Activated naive CD8-positive, alpha-beta T cell treated with anti-CD3 and anti-CD28 coated beads for 36 hours (primary cell): ENCODE measurements at regions not wholly inside any gene's neighbourhood (a gene's known extent, or its start where the extent isn't known, plus 50 kb on each side); places are given as distances from the start of the nearest gene placed in this dataset.

Experiments used
- DNase-seq: peaks from one replicate; pipeline ENCODE4 v3.0.0; 2021
- H3K27ac Mint-ChIP-seq: one replicate; pipeline ENCODE4 v1.8.0; 2022; ENCODE audit warnings: mild to moderate bottlenecking, moderate library complexity, mixed read lengths
- H3K27me3 Mint-ChIP-seq: one replicate; pipeline ENCODE4 v1.8.0; 2022; ENCODE audit warnings: mild to moderate bottlenecking, mixed read lengths
- H3K36me3 Mint-ChIP-seq: one replicate; pipeline ENCODE4 v1.8.0; 2021; ENCODE audit warnings: mild to moderate bottlenecking, mixed read lengths
- H3K4me1 Mint-ChIP-seq: one replicate; pipeline ENCODE4 v1.8.0; 2021; ENCODE audit warnings: mixed read lengths
- H3K4me3 Mint-ChIP-seq: one replicate; pipeline ENCODE4 v1.8.0; 2022; ENCODE audit warnings: mild to moderate bottlenecking, moderate library complexity, mixed read lengths
- H3K9me3 Mint-ChIP-seq: one replicate; pipeline ENCODE4 v1.8.0; 2022; ENCODE audit warnings: mixed read lengths

- no peak overlapping the region for H3K4me3 Mint-ChIP-seq
- peak overlapping the region; percentile 54 for H3K27ac Mint-ChIP-seq
- no peak for DNase-seq
- peaks cover 42% of the 10 kb centered on the region for H3K27me3 Mint-ChIP-seq
- H3K9me3 Mint-ChIP-seq, result no peaks in the 10 kb centered on the region
- peaks cover 16% of the 10 kb centered on the region for H3K4me1 Mint-ChIP-seq
- H3K36me3 Mint-ChIP-seq, result no peaks in the 10 kb centered on the region
These were observed 65.1 kb downstream of the PFDN4 start for GRCh38 chr20:54272901-54273488.

- no peaks in the 10 kb centered on the region for H3K36me3 Mint-ChIP-seq
- H3K27me3 Mint-ChIP-seq, result peaks cover 30% of the 10 kb centered on the region
- H3K9me3 Mint-ChIP-seq, result peaks cover 2% of the 10 kb centered on the region
These were observed 67.6 kb downstream of the PFDN4 start for GRCh38 chr20:54275359-54276111.

GRCh38 chr20:54276577-54277169 is 68.8 kb downstream of the PFDN4 start:
- peaks cover 25% of the 10 kb centered on the region for H3K27me3 Mint-ChIP-seq
- H3K36me3 Mint-ChIP-seq, result no peaks in the 10 kb centered on the region
- H3K27ac Mint-ChIP-seq, result no peak overlapping the region
- no peak for DNase-seq
- H3K4me3 Mint-ChIP-seq, result no peak overlapping the region
- peaks cover 12% of the 10 kb centered on the region for H3K4me1 Mint-ChIP-seq
- H3K9me3 Mint-ChIP-seq, result peaks cover 2% of the 10 kb centered on the region

More at GRCh38 chr20:54275359-54276111, 67.6 kb downstream of the PFDN4 start:
- DNase-seq, result no peak
- H3K4me3 Mint-ChIP-seq, result no peak overlapping the region
- peaks cover 15% of the 10 kb centered on the region for H3K4me1 Mint-ChIP-seq
- no peak overlapping the region for H3K27ac Mint-ChIP-seq

GRCh38 chr20:54278262-54278661 is 70.4 kb downstream of the PFDN4 start:
- peaks cover 2% of the 10 kb centered on the region for H3K9me3 Mint-ChIP-seq
- H3K4me1 Mint-ChIP-seq, result peaks cover 11% of the 10 kb centered on the region
- no peak overlapping the region for H3K4me3 Mint-ChIP-seq
- H3K27ac Mint-ChIP-seq, result no peak overlapping the region
- H3K27me3 Mint-ChIP-seq, result peaks cover 16% of the 10 kb centered on the region
- peaks cover 4% of the 10 kb centered on the region for H3K36me3 Mint-ChIP-seq
- no peak for DNase-seq

- no peak overlapping the region for H3K4me3 Mint-ChIP-seq
- no peak for DNase-seq
- peaks cover 11% of the 10 kb centered on the region for H3K36me3 Mint-ChIP-seq
- peaks cover 25% of the 10 kb centered on the region for H3K4me1 Mint-ChIP-seq
- H3K27ac Mint-ChIP-seq, result no peak overlapping the region
- peaks cover 12% of the 10 kb centered on the region for H3K27me3 Mint-ChIP-seq
- peaks cover 7% of the 10 kb centered on the region for H3K9me3 Mint-ChIP-seq
These were observed 74.7 kb downstream of the PFDN4 start for GRCh38 chr20:54282625-54283024.

- Mint-ChIP-seq H3K9me3 (peaks cover 7% of the 10 kb centered on the region), H3K36me3 (peaks cover 13% of the 10 kb centered on the region), H3K4me3 (no peak overlapping the region), H3K27ac (peak overlapping the region; percentile 62), H3K4me1 (peaks cover 27% of the 10 kb centered on the region), H3K27me3 (peaks cover 16% of the 10 kb centered on the region)
- no peak for DNase-seq
These were observed 75.4 kb downstream of the PFDN4 start for GRCh38 chr20:54283253-54283652.

- Mint-ChIP-seq H3K9me3 (peaks cover 5% of the 10 kb centered on the region), H3K27ac (peak overlapping the region; percentile 98), H3K4me1 (peaks cover 27% of the 10 kb centered on the region), H3K27me3 (peaks cover 18% of the 10 kb centered on the region), H3K4me3 (peak overlapping the region; percentile 66), H3K36me3 (peaks cover 18% of the 10 kb centered on the region)
- DNase-seq, result peak; percentile 24
These were observed 77.2 kb downstream of the PFDN4 start for GRCh38 chr20:54284928-54285704.

GRCh38 chr20:54290636-54291035 is 82.7 kb downstream of the PFDN4 start:
- Mint-ChIP-seq H3K9me3 (peaks cover 2% of the 10 kb centered on the region), H3K27me3 (peaks cover 50% of the 10 kb centered on the region), H3K36me3 (peaks cover 17% of the 10 kb centered on the region), H3K4me1 (peaks cover 30% of the 10 kb centered on the region), H3K27ac (no peak overlapping the region), H3K4me3 (no peak overlapping the region)
- no peak for DNase-seq

GRCh38 chr20:54291339-54292010 is 83.6 kb downstream of the PFDN4 start:
- peaks cover 58% of the 10 kb centered on the region for H3K27me3 Mint-ChIP-seq
- no peak overlapping the region for H3K27ac Mint-ChIP-seq
- H3K4me3 Mint-ChIP-seq, result no peak overlapping the region
- H3K36me3 Mint-ChIP-seq, result peaks cover 13% of the 10 kb centered on the region
- DNase-seq, result no peak
- H3K4me1 Mint-ChIP-seq, result peaks cover 24% of the 10 kb centered on the region
- H3K9me3 Mint-ChIP-seq, result no peaks in the 10 kb centered on the region

- Mint-ChIP-seq H3K27me3 (peaks cover 66% of the 10 kb centered on the region), H3K36me3 (peaks cover 12% of the 10 kb centered on the region), H3K27ac (no peak overlapping the region)
These were observed 84.3 kb downstream of the PFDN4 start for GRCh38 chr20:54292185-54292584.

GRCh38 chr20:54293526-54293925 is 85.6 kb downstream of the PFDN4 start:
- H3K36me3 Mint-ChIP-seq, result peaks cover 8% of the 10 kb centered on the region
- H3K4me1 Mint-ChIP-seq, result peaks cover 16% of the 10 kb centered on the region
- no peak overlapping the region for H3K27ac Mint-ChIP-seq
- no peak for DNase-seq
- no peak overlapping the region for H3K4me3 Mint-ChIP-seq
- H3K27me3 Mint-ChIP-seq, result peaks cover 65% of the 10 kb centered on the region
- H3K9me3 Mint-ChIP-seq, result no peaks in the 10 kb centered on the region

More at GRCh38 chr20:54292185-54292584, 84.3 kb downstream of the PFDN4 start:
- DNase-seq, result no peak
- Mint-ChIP-seq H3K4me1 (peaks cover 20% of the 10 kb centered on the region), H3K9me3 (no peaks in the 10 kb centered on the region), H3K4me3 (no peak overlapping the region)

GRCh38 chr20:54294094-54294493 is 86.2 kb downstream of the PFDN4 start:
- Mint-ChIP-seq H3K9me3 (no peaks in the 10 kb centered on the region), H3K27me3 (peaks cover 65% of the 10 kb centered on the region)

GRCh38 chr20:54295686-54296085 is 87.8 kb downstream of the PFDN4 start:
- no peaks in the 10 kb centered on the region for H3K9me3 Mint-ChIP-seq
- H3K36me3 Mint-ChIP-seq, result peaks cover 3% of the 10 kb centered on the region
- no peak overlapping the region for H3K27ac Mint-ChIP-seq
- DNase-seq, result no peak
- peaks cover 68% of the 10 kb centered on the region for H3K27me3 Mint-ChIP-seq
- H3K4me3 Mint-ChIP-seq, result no peak overlapping the region
- peaks cover 13% of the 10 kb centered on the region for H3K4me1 Mint-ChIP-seq

More at GRCh38 chr20:54294094-54294493, 86.2 kb downstream of the PFDN4 start:
- DNase-seq, result no peak
- peaks cover 16% of the 10 kb centered on the region for H3K4me1 Mint-ChIP-seq
- no peak overlapping the region for H3K27ac Mint-ChIP-seq
- no peak overlapping the region for H3K4me3 Mint-ChIP-seq
- H3K36me3 Mint-ChIP-seq, result peaks cover 6% of the 10 kb centered on the region

- Mint-ChIP-seq H3K27me3 (peaks cover 51% of the 10 kb centered on the region), H3K9me3 (peaks cover 2% of the 10 kb centered on the region), H3K4me3 (no peak overlapping the region), H3K27ac (no peak overlapping the region), H3K36me3 (peaks cover 1% of the 10 kb centered on the region), H3K4me1 (peaks cover 12% of the 10 kb centered on the region)
- no peak for DNase-seq
These were observed 97.5 kb downstream of the PFDN4 start for GRCh38 chr20:54305421-54305820.
